ENCODE measurements at regions not wholly inside any gene's neighbourhood (a gene's known extent, or its start where the extent isn't known, plus 50 kb on each side); places are given as distances from the start of the nearest gene placed in this dataset.

- no peaks in the 10 kb centered on the region for H3K36me3 ChIP-seq (ENCODE audit: control insufficient read depth, insufficient read depth, low read length)
- no peaks in the 10 kb centered on the region for H3K27me3 ChIP-seq (ENCODE audit: control insufficient read depth, insufficient read depth, low read length)
- DNase-seq (ENCODE audit: low read depth): no peak
- no peak for TF ChIP-seq CTCF (IDR thresholded peaks at IDR 0.05; ENCODE audit: insufficient read depth, low read length, poor library complexity, severe bottlenecking)
- no peak overlapping the region for H3K4me3 ChIP-seq (ENCODE audit: low read depth, low read length)
Measured at GRCh38 chr7:120221666-120222065, 51.3 kb upstream of the KCND2 start.
